ENCODE measurements at regions not wholly inside any gene's neighbourhood (a gene's known extent, or its start where the extent isn't known, plus 50 kb on each side); places are given as distances from the start of the nearest gene placed in this dataset.

DNA sequence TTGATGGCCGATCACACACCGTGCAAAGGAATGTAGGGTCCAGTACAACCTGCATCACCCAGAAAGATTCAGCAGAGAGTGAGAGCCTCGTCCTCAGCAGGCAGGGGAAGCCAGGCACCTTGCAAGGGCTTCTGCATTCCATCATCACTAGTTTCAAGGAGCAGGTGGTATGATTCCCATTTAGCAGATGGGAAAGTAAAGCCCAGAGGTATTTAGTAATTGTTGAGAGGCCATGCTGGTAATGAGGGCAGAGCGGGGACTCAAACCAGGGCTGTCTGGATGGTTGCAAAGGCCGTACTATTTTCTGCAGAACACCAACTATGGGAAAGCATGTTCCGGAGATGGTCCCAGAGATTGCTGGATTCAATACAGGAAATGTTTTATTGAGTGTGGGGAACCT is 65.8 kb upstream of the MRTFB start:
- DNase-seq: no peak
- no peaks in the 10 kb centered on the region for H3K9me3 ChIP-seq (ENCODE audit: control insufficient read depth, low read length)
- WGBS: 87% methylated on average over 6 of the region's 6 CpGs
- H2AFZ ChIP-seq (ENCODE audit: low read depth, low read length): no peak overlapping the region
- no peak overlapping the region for H4K91ac ChIP-seq (ENCODE audit: low read length)
- no peak overlapping the region for H2AK5ac ChIP-seq (ENCODE audit: low read length, severe bottlenecking)
- H2BK5ac ChIP-seq (ENCODE audit: low read depth, low read length, poor library complexity, severe bottlenecking): no peak overlapping the region
- H3K79me1 ChIP-seq (replicated peaks; ENCODE audit: low read length, poor library complexity, severe bottlenecking): no peaks in the 10 kb centered on the region
- H3K4ac ChIP-seq (ENCODE audit: low read depth in 1 of 2, low read length in 2 of 2): no peak overlapping the region
- H3K4me3 ChIP-seq (ENCODE audit: insufficient read depth in 1 of 2, low read depth in 1 of 2, low read length in 2 of 2): no peak overlapping the region
- H3K9ac ChIP-seq (ENCODE audit: low read length): no peak overlapping the region
- H3K23ac ChIP-seq (ENCODE audit: low read length in 2 of 2): no peak overlapping the region
- no peak overlapping the region for H3K4me2 ChIP-seq (ENCODE audit: low read length, poor library complexity, severe bottlenecking)
- H3K27ac ChIP-seq (ENCODE audit: low read length, poor library complexity, severe bottlenecking): no peak overlapping the region
- peaks cover 10% of the 10 kb centered on the region for H3K4me1 ChIP-seq (ENCODE audit: control insufficient read depth, insufficient read depth, low read depth, low read length)
- H2BK15ac ChIP-seq (ENCODE audit: low read depth, poor library complexity, severe bottlenecking): no peak overlapping the region
- no peak overlapping the region for H3K18ac ChIP-seq (ENCODE audit: low read depth in 1 of 2, low read length in 2 of 2)
- no peaks in the 10 kb centered on the region for H3K36me3 ChIP-seq (ENCODE audit: control insufficient read depth in 1 of 2, insufficient read depth in 2 of 2, low read depth in 1 of 2, low read length in 2 of 2)
- no peak overlapping the region for H2BK120ac ChIP-seq (ENCODE audit: low read depth, low read length)
- no peak overlapping the region for H4K8ac ChIP-seq (ENCODE audit: low read length)
- H2BK12ac ChIP-seq (ENCODE audit: low read length in 2 of 2): no peak overlapping the region
- peaks cover 5 to 14% of the 10 kb centered on the region in 2 experiments for H3K27me3 ChIP-seq (ENCODE audit: control insufficient read depth in 1 of 2, insufficient read depth in 1 of 2, low read length in 2 of 2)
- H3K14ac ChIP-seq (ENCODE audit: low read length in 2 of 2): peak overlapping the region in 1 of 2 experiments; percentile 79

DNA sequence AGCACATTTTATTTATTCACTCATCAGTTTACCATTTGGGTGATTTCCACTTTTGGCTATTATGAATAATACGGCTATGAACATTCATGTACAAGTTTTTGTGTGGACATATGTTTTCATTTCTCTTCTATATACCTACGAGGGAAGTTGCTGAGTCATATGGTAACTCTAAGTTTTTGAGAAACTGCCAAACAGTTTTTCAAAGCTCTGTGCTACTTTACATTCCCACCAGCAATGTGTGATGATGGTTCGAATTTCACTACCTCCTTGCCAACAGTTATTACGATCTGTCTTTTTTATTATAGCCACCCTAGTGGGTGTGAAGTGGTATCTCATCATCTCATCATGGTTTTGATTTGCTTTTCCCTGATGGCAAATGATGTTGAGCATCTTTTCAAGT is 63.7 kb upstream of the MRTFB start:
- Histone ChIP-seq H3K27ac (ENCODE audit: low read length, poor library complexity, severe bottlenecking) (no peak overlapping the region), H3K9me3 (ENCODE audit: control insufficient read depth, low read length) (no peaks in the 10 kb centered on the region), H2AK5ac (ENCODE audit: low read length, severe bottlenecking) (no peak overlapping the region), H3K27me3 (ENCODE audit: control insufficient read depth in 1 of 2, insufficient read depth in 1 of 2, low read length in 2 of 2) (peaks cover 3 to 14% of the 10 kb centered on the region in 2 experiments), H3K4me3 (ENCODE audit: insufficient read depth in 1 of 2, low read depth in 1 of 2, low read length in 2 of 2) (no peak overlapping the region), H3K4ac (ENCODE audit: low read depth in 1 of 2, low read length in 2 of 2) (no peak overlapping the region), H3K4me1 (ENCODE audit: control insufficient read depth, insufficient read depth, low read depth, low read length) (peaks cover 23% of the 10 kb centered on the region), H4K8ac (ENCODE audit: low read length) (no peak overlapping the region), H3K79me1 (replicated peaks; ENCODE audit: low read length, poor library complexity, severe bottlenecking) (no peaks in the 10 kb centered on the region), H3K23ac (ENCODE audit: low read length in 2 of 2) (no peak overlapping the region), H3K9ac (ENCODE audit: low read length) (no peak overlapping the region), H4K91ac (ENCODE audit: low read length) (no peak overlapping the region), H3K4me2 (ENCODE audit: low read length, poor library complexity, severe bottlenecking) (no peak overlapping the region), H2BK12ac (ENCODE audit: low read length in 2 of 2) (no peak overlapping the region), H2BK15ac (ENCODE audit: low read depth, poor library complexity, severe bottlenecking) (no peak overlapping the region), H3K36me3 (ENCODE audit: control insufficient read depth in 1 of 2, insufficient read depth in 2 of 2, low read depth in 1 of 2, low read length in 2 of 2) (no peaks in the 10 kb centered on the region), H3K18ac (ENCODE audit: low read depth in 1 of 2, low read length in 2 of 2) (no peak overlapping the region), H2BK120ac (ENCODE audit: low read depth, low read length) (no peak overlapping the region), H3K14ac (ENCODE audit: low read length in 2 of 2) (no peak overlapping the region), H2BK5ac (ENCODE audit: low read depth, low read length, poor library complexity, severe bottlenecking) (no peak overlapping the region), H2AFZ (ENCODE audit: low read depth, low read length) (no peak overlapping the region)
- DNase-seq: no peak
- 70% methylated on average over 2 of the region's 4 CpGs for WGBS

DNA sequence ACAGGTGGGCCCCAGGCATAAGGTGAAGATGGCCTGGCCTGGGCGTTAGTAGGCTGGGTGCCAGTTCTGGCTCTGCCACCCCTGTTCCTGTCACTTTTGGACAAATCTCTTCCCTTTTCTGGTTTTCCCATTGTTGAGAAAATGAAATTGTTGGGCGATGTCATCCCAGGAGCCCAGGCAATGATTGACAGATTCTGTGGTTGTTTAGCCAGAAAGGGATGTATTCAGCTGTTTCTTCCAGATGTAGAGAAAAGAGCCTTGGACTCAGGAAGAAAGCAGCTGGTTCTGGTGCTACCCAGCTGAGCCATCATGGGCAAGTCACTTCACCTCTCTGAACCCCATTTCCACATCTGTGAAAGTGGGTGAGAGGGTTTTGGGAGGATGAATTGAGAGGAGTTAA is 60.1 kb upstream of the MRTFB start:
- no peak overlapping the region for H2AK5ac ChIP-seq (ENCODE audit: low read length, severe bottlenecking)
- no peak overlapping the region for H3K18ac ChIP-seq (ENCODE audit: low read depth in 1 of 2, low read length in 2 of 2)
- no peaks in the 10 kb centered on the region for H3K9me3 ChIP-seq (ENCODE audit: control insufficient read depth, low read length)
- H4K8ac ChIP-seq (ENCODE audit: low read length): no peak overlapping the region
- peaks cover 31% of the 10 kb centered on the region for H3K4me1 ChIP-seq (ENCODE audit: control insufficient read depth, insufficient read depth, low read depth, low read length)
- H3K9ac ChIP-seq (ENCODE audit: low read length): no peak overlapping the region
- H3K27ac ChIP-seq (ENCODE audit: low read length, poor library complexity, severe bottlenecking): peak overlapping the region; percentile 61
- no peak overlapping the region for H2BK12ac ChIP-seq (ENCODE audit: low read length in 2 of 2)
- H3K27me3 ChIP-seq (ENCODE audit: control insufficient read depth in 1 of 2, insufficient read depth in 1 of 2, low read length in 2 of 2): peaks cover 3 to 14% of the 10 kb centered on the region in 2 experiments
- H3K79me1 ChIP-seq (replicated peaks; ENCODE audit: low read length, poor library complexity, severe bottlenecking): no peaks in the 10 kb centered on the region
- H3K14ac ChIP-seq (ENCODE audit: low read length in 2 of 2): no peak overlapping the region
- WGBS: 90% methylated on average over 2 of the region's 2 CpGs
- H2BK15ac ChIP-seq (ENCODE audit: low read depth, poor library complexity, severe bottlenecking): no peak overlapping the region
- no peak overlapping the region for H3K23ac ChIP-seq (ENCODE audit: low read length in 2 of 2)
- H3K4me2 ChIP-seq (ENCODE audit: low read length, poor library complexity, severe bottlenecking): no peak overlapping the region
- no peaks in the 10 kb centered on the region for H3K36me3 ChIP-seq (ENCODE audit: control insufficient read depth in 1 of 2, insufficient read depth in 2 of 2, low read depth in 1 of 2, low read length in 2 of 2)
- H3K4me3 ChIP-seq (ENCODE audit: insufficient read depth in 1 of 2, low read depth in 1 of 2, low read length in 2 of 2): no peak overlapping the region
- H4K91ac ChIP-seq (ENCODE audit: low read length): no peak overlapping the region
- H2BK5ac ChIP-seq (ENCODE audit: low read depth, low read length, poor library complexity, severe bottlenecking): no peak overlapping the region
- no peak overlapping the region for H2AFZ ChIP-seq (ENCODE audit: low read depth, low read length)
- H3K4ac ChIP-seq (ENCODE audit: low read depth in 1 of 2, low read length in 2 of 2): no peak overlapping the region
- H2BK120ac ChIP-seq (ENCODE audit: low read depth, low read length): no peak overlapping the region
- DNase-seq: no peak

DNA sequence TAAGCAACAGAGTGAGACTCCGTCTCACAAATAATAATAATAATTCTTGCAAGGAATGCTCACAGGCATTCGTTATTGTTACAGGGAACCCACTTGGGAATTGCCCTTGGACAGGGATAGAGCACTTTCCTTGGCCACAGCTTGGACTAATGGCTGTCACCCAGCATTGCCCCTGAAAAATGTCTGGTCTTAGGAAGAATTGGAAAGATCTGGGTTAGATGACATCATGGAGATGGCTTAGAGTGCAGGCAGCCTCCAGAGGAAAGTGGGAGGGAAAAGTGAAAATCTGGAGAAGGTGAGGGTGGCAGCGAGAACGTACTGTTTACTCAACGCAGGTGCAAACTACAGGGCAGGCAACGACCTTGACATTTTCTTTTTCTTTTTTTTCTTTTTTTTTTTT is 59.3 kb upstream of the MRTFB start:
- Histone ChIP-seq H2BK120ac (ENCODE audit: low read depth, low read length) (no peak overlapping the region), H3K14ac (ENCODE audit: low read length in 2 of 2) (no peak overlapping the region), H4K8ac (ENCODE audit: low read length) (no peak overlapping the region), H2BK5ac (ENCODE audit: low read depth, low read length, poor library complexity, severe bottlenecking) (no peak overlapping the region), H2AK5ac (ENCODE audit: low read length, severe bottlenecking) (no peak overlapping the region), H2BK12ac (ENCODE audit: low read length in 2 of 2) (no peak overlapping the region), H3K23ac (ENCODE audit: low read length in 2 of 2) (no peak overlapping the region), H3K4ac (ENCODE audit: low read depth in 1 of 2, low read length in 2 of 2) (no peak overlapping the region), H3K4me1 (ENCODE audit: control insufficient read depth, insufficient read depth, low read depth, low read length) (peaks cover 31% of the 10 kb centered on the region), H2BK15ac (ENCODE audit: low read depth, poor library complexity, severe bottlenecking) (peak overlapping the region; percentile 67), H3K9me3 (ENCODE audit: control insufficient read depth, low read length) (no peaks in the 10 kb centered on the region), H4K91ac (ENCODE audit: low read length) (no peak overlapping the region), H3K79me1 (replicated peaks; ENCODE audit: low read length, poor library complexity, severe bottlenecking) (no peaks in the 10 kb centered on the region), H3K4me3 (ENCODE audit: insufficient read depth in 1 of 2, low read depth in 1 of 2, low read length in 2 of 2) (no peak overlapping the region), H3K36me3 (ENCODE audit: control insufficient read depth in 1 of 2, insufficient read depth in 2 of 2, low read depth in 1 of 2, low read length in 2 of 2) (no peaks in the 10 kb centered on the region), H3K18ac (ENCODE audit: low read depth in 1 of 2, low read length in 2 of 2) (no peak overlapping the region), H3K4me2 (ENCODE audit: low read length, poor library complexity, severe bottlenecking) (no peak overlapping the region), H3K27me3 (ENCODE audit: control insufficient read depth in 1 of 2, insufficient read depth in 1 of 2, low read length in 2 of 2) (peaks cover 3 to 14% of the 10 kb centered on the region in 2 experiments), H3K9ac (ENCODE audit: low read length) (no peak overlapping the region), H2AFZ (ENCODE audit: low read depth, low read length) (no peak overlapping the region), H3K27ac (ENCODE audit: low read length, poor library complexity, severe bottlenecking) (no peak overlapping the region)
- WGBS: 86% methylated on average over 6 of the region's 6 CpGs
- no peak for DNase-seq

Data from mesenchymal stem cell (in vitro differentiated cells and primary cell).